Aorta (tissue), 5 donors: ENCODE measurements at regions not wholly inside any gene's neighbourhood (a gene's known extent, or its start where the extent isn't known, plus 50 kb on each side); places are given as distances from the start of the nearest gene placed in this dataset.
"Not testable (repeated sequence)": the region's sequence is repeated elsewhere in the genome, so short reads cannot be mapped to it uniquely, and the experiment has no call there.

Experiments
- ATAC-seq: fragments of 200-7000 bp; cut with Tn5 transposase; one replicate; pipeline ENCODE4 v1.9.1; 2022; ENCODE audit warnings: moderate library complexity; ENCODE audit not compliant: low FRiP score
- DNase-seq, 2 donors: peaks; one replicate each; pipeline ENCODE4 v3.0.0-alpha.2; 2020
- H3K27ac ChIP-seq, 2 donors: one replicate each; pipeline ENCODE4 v1.5.1; 2013; ENCODE audit warnings: low read length in 2 of 2, mild to moderate bottlenecking in 2 of 2, moderate library complexity in 2 of 2, control low read depth in 1 of 2, inconsistent platforms in 1 of 2, low read depth in 1 of 2
- H3K27me3 ChIP-seq, 2 donors: one replicate each; pipeline ENCODE4 v1.6.1; 2013; ENCODE audit warnings: control low read depth in 1 of 2, low read length in 1 of 2, mild to moderate bottlenecking in 1 of 2, moderate library complexity in 1 of 2; ENCODE audit not compliant: insufficient read depth in 2 of 2, control insufficient read depth in 1 of 2
- H3K36me3 ChIP-seq, 2 donors: one replicate each; pipeline ENCODE4 v1.6.1; 2013; ENCODE audit warnings: control low read depth in 1 of 2, low read length in 1 of 2, mild to moderate bottlenecking in 1 of 2; ENCODE audit not compliant: insufficient read depth in 2 of 2, control insufficient read depth in 1 of 2
- H3K4me1 ChIP-seq, 2 donors: one replicate each; pipeline ENCODE4 v1.6.1; 2013; ENCODE audit warnings: low read length in 2 of 2, control low read depth in 1 of 2, mild to moderate bottlenecking in 1 of 2, moderate library complexity in 1 of 2; ENCODE audit not compliant: insufficient read depth in 2 of 2, control insufficient read depth in 1 of 2
- H3K4me3 ChIP-seq, 2 donors: one replicate each; pipeline ENCODE4 v1.5.1; 2013; ENCODE audit warnings: low read length in 2 of 2, control low read depth in 1 of 2, mild to moderate bottlenecking in 1 of 2
- H3K9me3 ChIP-seq: one replicate; pipeline ENCODE4 v1.6.1; 2013; ENCODE audit warnings: mild to moderate bottlenecking, low read length; ENCODE audit not compliant: control insufficient read depth
- WGBS, 2 donors: extraction: QIAGEN DNeasy Blood & Tissue Kit; methylation state at CpG; one replicate each; pipeline ENCODE4 v1.1.7; 2013; 5-methylcytosine and 5-hydroxymethylcytosine counted together
- intact Hi-C, 2 donors: fragments of 100-400 bp; cut with DNase I; formaldehyde crosslinking; loops; one replicate each; pipeline versions ENCODE4 v1.14.2 to v1.15.0; 2022
- donor health status: healthy with polysubstance abuse.
- donor health status: Bipolar disorder and iron deficiency.
- donor health status: DM: no; HTN: no; CAD: no.
- donor health status: DM: no; HTN: no; CAD: no.
- donor health status: DM: yes; HTN: yes; CAD: no.

GRCh38 chr9:41266602-41267001 lies 77.5 kb upstream of the ZNG1F start:
- ATAC-seq, intact Hi-C loops: not testable (repeated sequence)
- 9 to 16% methylated on average over 7 to 25 of the region's 25 CpGs for WGBS, 2 donors

GRCh38 chr9:41266000-41266399 lies 76.9 kb upstream of the ZNG1F start:
- H3K4me3 ChIP-seq, H3K27me3 ChIP-seq, H3K36me3 ChIP-seq, H3K27ac ChIP-seq, DNase-seq, intact Hi-C loops, H3K9me3 ChIP-seq, H3K4me1 ChIP-seq: not testable (repeated sequence)
- 55 to 57% methylated on average over 7 to 9 of the region's 15 CpGs for WGBS, 2 donors
- peak; percentile 74 for ATAC-seq

More at GRCh38 chr9:41266602-41267001, 77.5 kb upstream of the ZNG1F start:
- not testable (repeated sequence) for H3K27ac ChIP-seq, H3K36me3 ChIP-seq, H3K9me3 ChIP-seq, H3K4me3 ChIP-seq, DNase-seq, H3K27me3 ChIP-seq, H3K4me1 ChIP-seq

- H3K27ac ChIP-seq, H3K27me3 ChIP-seq, H3K9me3 ChIP-seq, H3K4me1 ChIP-seq, H3K36me3 ChIP-seq, intact Hi-C loops, DNase-seq, H3K4me3 ChIP-seq, ATAC-seq: not testable (repeated sequence)
These were observed 62.9 kb upstream of the ZNG1F start for GRCh38 chr9:41251973-41252372.

- 34 to 38% methylated on average over 3 of the region's 3 CpGs for WGBS, 2 donors
- H3K9me3 ChIP-seq, intact Hi-C loops, H3K4me1 ChIP-seq, ATAC-seq, H3K36me3 ChIP-seq, H3K27me3 ChIP-seq, H3K27ac ChIP-seq, H3K4me3 ChIP-seq: not testable (repeated sequence)
- peak in 1 of 2 donors; percentile 36 for DNase-seq
These were observed 62.0 kb upstream of the ZNG1F start for GRCh38 chr9:41251101-41251500.

- H3K4me3 ChIP-seq, H3K9me3 ChIP-seq, H3K36me3 ChIP-seq, H3K27ac ChIP-seq, intact Hi-C loops, DNase-seq, ATAC-seq, H3K4me1 ChIP-seq, H3K27me3 ChIP-seq: not testable (repeated sequence)
- 66 to 76% methylated on average over 4 of the region's 4 CpGs for WGBS, 2 donors
These were observed 57.6 kb upstream of the ZNG1F start for GRCh38 chr9:41246702-41247101.
